ENCODE measurements at regions not wholly inside any gene's neighbourhood (a gene's known extent, or its start where the extent isn't known, plus 50 kb on each side); places are given as distances from the start of the nearest gene placed in this dataset.
A peak's percentile ranks its signal among the peaks of the same experiment; 100 is the strongest.
"Not testable (repeated sequence)": the region's sequence is repeated elsewhere in the genome, so short reads cannot be mapped to it uniquely, and the experiment has no call there.

DNA sequence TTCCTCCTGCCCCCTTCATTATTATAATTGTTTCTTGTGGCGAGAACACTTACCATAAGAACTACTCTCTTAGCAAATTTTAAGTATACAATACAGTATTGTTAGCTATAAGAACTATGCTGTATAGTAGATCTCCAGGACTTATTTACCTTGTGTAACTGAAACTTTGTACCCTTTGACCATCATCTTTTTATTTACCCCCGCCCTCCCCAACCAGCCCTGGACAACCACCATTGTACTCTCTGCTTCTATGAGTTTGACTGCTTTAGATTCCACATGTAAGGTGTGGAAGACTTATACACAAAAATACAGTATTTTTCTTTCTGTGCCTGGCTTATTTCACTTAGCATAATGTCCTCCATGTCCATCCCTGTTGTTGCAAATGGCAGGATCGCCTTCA is 161.1 kb downstream of the PHF8 start:
- Histone ChIP-seq H3K4me3 (no peak overlapping the region), H3K27ac (no peak overlapping the region), H3K27me3 (no peaks in the 10 kb centered on the region), H3K9me3 (no peaks in the 10 kb centered on the region), H3K36me3 (no peaks in the 10 kb centered on the region), H3K4me1 (no peaks in the 10 kb centered on the region)
- TF ChIP-seq, protein P1, sequence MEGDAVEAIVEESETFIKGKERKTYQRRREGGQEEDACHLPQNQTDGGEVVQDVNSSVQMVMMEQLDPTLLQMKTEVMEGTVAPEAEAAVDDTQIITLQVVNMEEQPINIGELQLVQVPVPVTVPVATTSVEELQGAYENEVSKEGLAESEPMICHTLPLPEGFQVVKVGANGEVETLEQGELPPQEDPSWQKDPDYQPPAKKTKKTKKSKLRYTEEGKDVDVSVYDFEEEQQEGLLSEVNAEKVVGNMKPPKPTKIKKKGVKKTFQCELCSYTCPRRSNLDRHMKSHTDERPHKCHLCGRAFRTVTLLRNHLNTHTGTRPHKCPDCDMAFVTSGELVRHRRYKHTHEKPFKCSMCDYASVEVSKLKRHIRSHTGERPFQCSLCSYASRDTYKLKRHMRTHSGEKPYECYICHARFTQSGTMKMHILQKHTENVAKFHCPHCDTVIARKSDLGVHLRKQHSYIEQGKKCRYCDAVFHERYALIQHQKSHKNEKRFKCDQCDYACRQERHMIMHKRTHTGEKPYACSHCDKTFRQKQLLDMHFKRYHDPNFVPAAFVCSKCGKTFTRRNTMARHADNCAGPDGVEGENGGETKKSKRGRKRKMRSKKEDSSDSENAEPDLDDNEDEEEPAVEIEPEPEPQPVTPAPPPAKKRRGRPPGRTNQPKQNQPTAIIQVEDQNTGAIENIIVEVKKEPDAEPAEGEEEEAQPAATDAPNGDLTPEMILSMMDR (IDR thresholded peaks at IDR 0.05): no peak
- TF ChIP-seq EP300 (IDR thresholded peaks at IDR 0.05) (no peak), POLR2A (IDR thresholded peaks at IDR 0.05) (no peak)
- 66 to 77% methylated on average over 3 of the region's 3 CpGs for WGBS, 2 donors
- DNase-seq (ENCODE audit: low spot score in 2 of 2): no peak

DNA sequence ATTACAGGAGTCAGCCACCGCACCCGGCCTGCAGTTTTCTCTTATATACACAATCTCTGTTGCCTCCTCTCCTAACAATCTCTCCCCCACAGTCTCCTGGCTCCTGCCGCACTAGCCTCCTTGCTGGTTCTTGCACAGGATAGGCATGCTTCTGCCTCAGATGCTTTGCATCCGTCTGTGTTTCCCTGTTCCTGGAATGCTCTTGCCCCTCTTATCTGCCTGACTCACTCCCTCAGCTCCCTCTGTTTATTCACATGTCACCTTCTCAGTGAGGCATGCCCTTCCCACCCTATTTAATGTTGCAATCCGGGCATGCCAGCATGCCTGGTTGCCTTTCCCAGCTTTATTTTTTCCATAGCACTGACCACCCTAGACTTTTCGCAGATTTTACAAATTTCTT is 161.9 kb downstream of the PHF8 start:
- TF ChIP-seq POLR2A (IDR thresholded peaks at IDR 0.05) (no peak), EP300 (IDR thresholded peaks at IDR 0.05) (no peak)
- TF ChIP-seq, protein P1 (IDR thresholded peaks at IDR 0.05): no peak

DNA sequence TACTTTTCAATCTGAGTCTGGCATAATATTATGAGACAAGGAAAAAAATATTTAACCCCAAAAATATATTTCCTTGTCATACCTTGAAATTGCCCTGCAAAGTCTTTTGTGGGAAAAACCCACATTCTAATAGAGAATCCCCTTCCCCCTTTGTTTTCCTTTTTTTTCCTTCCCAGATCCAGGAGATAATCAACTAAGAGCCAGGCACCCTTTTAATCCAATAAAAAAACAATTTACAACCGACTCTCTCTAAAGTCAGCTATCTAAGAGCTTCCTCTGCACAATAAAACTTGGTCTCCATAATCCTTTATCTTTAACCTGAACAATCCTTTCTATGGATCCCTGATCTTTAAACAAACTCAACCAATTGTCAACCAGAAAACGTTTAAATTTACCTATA is 163.5 kb downstream of the PHF8 start:
- not testable (repeated sequence) for H3K9me3 ChIP-seq; H3K4me1 ChIP-seq; DNase-seq (ENCODE audit: low spot score in 2 of 2); H3K4me3 ChIP-seq; H3K27ac ChIP-seq; H3K27me3 ChIP-seq; H3K36me3 ChIP-seq
- 41 to 51% methylated on average over 2 of the region's 2 CpGs for WGBS, 2 donors

More for the DNA sequence above, 161.9 kb downstream of the PHF8 start:
- no peak for DNase-seq (ENCODE audit: low spot score in 2 of 2)
- Histone ChIP-seq H3K4me1 (no peaks in the 10 kb centered on the region), H3K4me3 (no peak overlapping the region), H3K9me3 (peaks cover 0 to under 1% (median 0%) of the 10 kb centered on the region in 4 donors), H3K27me3 (no peaks in the 10 kb centered on the region), H3K36me3 (no peaks in the 10 kb centered on the region), H3K27ac (no peak overlapping the region)
- WGBS, 2 donors: 60 to 72% methylated on average over 6 of the region's 6 CpGs

DNA sequence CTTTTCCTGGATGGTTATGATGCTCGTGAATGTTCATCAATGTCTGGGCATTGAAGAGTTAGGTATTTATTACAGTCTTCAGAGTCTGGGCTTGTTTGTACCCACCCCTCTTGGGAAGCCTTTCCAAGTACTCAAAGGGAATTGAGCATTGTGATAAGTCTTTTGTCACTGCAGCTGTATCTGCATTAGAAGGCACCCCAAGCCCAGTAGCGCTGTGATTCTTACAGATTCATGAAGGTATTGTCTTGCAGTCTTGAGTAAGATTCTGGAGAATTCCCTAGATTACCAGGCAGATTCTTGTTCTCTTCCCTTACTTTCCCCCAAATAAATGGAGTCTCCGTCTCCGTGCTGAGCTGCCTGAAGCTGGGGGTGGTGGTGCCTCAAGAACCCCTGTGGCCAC is 173.4 kb upstream of the HUWE1 start:
- 78 to 85% methylated on average over 4 of the region's 4 CpGs for WGBS, 2 donors
- H3K4me1 ChIP-seq: no peaks in the 10 kb centered on the region

DNA sequence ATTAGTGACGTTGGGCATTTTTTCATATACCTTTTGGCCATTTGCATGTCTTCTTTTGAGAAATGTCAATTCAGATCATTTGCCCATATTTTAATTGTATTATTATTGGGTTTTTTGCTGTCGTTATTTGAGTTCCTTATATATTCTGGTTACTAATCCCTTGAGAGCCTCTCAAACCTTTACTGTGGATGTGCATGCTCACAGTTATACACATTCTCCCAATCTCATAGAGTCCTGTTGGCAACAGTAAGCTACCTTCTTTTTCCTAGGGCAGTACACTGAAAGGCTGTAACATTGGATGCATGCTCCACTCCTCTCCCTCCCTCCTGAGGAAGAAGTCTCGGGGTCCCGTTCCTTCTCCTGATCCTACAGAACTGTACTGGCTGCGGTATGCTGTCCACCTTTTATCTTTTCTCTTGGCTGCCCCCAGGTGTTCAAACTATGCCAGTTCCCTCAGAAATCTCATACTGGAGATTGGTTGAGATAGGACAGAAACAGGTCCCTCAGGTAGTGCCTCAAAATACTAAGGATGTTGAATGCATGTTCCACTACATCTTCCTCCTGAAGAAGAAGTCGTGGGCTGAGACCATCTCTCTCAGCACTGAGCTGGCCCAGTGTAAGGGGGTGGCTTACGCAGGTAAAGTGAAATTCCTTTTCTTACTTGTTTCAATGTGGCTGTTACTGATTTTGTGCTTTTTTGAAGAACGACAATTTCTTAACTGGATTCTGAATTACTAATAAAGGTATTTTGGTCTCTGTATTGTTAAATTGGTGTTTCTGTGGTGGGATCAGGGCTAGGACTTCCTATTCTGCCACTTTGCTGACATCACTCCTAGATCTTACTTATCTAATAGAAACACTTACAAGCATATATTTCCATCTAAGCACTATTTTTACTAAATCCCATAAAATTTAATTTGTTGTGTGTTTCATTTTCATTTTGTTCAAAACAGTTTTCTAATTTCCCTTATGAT is 145.4 kb upstream of the HUWE1 start:
- no peaks in the 10 kb centered on the region for H3K27me3 ChIP-seq
- 43 to 51% methylated on average over 8 of the region's 8 CpGs for WGBS, 2 donors
- DNase-seq (ENCODE audit: low spot score in 2 of 2): peak in 1 of 2 donors; percentile 10
- TF ChIP-seq EP300 (IDR thresholded peaks at IDR 0.05): no peak
- TF ChIP-seq, protein P1 (IDR thresholded peaks at IDR 0.05): peak in 1 of 5 experiments; percentile 10
- H3K27ac ChIP-seq: no peak overlapping the region
- H3K36me3 ChIP-seq: no peaks in the 10 kb centered on the region
- H3K4me1 ChIP-seq: no peaks in the 10 kb centered on the region
- no peak overlapping the region for H3K4me3 ChIP-seq
- H3K9me3 ChIP-seq: no peaks in the 10 kb centered on the region

More for the DNA sequence above, 173.4 kb upstream of the HUWE1 start:
- H3K9me3 ChIP-seq: no peaks in the 10 kb centered on the region
- H3K36me3 ChIP-seq: no peaks in the 10 kb centered on the region
- no peaks in the 10 kb centered on the region for H3K27me3 ChIP-seq
- TF ChIP-seq, protein P1 (IDR thresholded peaks at IDR 0.05): no peak
- TF ChIP-seq POLR2A (IDR thresholded peaks at IDR 0.05) (no peak), EP300 (IDR thresholded peaks at IDR 0.05) (no peak)
- no peak overlapping the region for H3K27ac ChIP-seq
- H3K4me3 ChIP-seq: no peak overlapping the region
- DNase-seq (ENCODE audit: low spot score in 2 of 2): no peak
